ENCODE measurements at regions not wholly inside any gene's neighbourhood (a gene's known extent, or its start where the extent isn't known, plus 50 kb on each side); places are given as distances from the start of the nearest gene placed in this dataset.
"Not testable (repeated sequence)": the region's sequence is repeated elsewhere in the genome, so short reads cannot be mapped to it uniquely, and the experiment has no call there.

DNA sequence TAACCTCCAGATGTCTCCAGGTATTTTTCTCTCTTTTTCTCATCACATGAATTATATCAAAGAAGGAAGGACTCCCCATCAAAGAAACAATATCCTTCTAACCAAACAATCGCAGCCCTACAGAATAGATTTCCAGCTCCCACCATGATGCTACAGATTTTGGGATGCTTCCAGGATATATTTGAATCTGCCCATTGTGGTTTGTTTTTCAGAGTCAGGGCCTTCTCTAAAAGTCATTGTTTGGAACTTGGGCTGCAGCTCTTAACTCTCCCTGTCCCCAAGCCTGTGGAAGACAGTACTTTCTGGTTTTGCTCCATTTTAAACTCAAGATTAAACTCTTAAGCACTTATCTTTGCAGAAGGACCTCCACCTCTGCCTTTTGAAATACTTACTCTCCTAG lies 223.2 kb downstream of the PMAIP1 start:
- no peak for DNase-seq

DNA sequence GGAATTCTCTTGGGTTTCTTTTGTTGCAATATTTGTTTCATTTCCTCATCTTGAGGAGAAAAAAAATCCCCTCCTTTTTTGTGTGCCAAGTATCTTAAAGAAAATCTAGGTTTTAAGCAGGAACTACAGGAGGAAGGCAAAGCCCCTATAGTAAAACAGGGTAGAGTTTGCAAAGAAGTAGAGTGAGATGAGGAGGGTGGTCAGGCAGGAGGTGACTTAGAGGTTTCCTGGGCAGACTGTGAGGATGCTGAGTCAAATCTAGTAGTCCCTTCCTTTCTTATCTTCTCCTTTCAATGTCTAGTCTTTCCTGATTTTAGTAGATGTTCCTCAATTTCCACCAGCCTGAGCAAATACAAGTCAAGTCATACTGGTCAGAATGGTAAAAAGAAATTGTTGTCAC lies 222.5 kb downstream of the PMAIP1 start:
- DNase-seq = no peak

DNA sequence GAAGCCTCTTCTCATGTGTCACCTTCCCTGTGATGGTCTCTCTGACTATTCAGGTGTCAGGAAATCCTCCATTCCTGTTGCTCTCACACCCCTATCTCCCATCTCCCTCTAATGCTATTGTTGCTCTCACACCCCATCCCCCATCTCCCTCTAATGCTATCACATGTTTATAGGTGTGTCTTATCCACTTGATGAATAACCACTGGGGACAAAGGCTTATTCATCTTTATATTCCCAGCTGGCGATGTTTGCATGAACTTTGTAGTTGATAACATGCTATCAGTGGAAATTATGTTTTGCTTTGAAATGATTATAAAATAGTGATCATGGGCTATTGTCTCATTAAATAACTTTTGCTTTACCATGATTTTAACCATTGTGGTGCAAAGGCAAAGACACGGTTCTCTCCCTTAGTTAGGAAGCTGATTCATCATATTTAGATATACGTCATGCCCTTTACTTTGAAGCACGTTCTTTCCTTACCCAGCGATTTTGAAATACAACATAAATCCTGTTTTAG lies 220.5 kb downstream of the PMAIP1 start:
- DNase-seq = no peak

DNA sequence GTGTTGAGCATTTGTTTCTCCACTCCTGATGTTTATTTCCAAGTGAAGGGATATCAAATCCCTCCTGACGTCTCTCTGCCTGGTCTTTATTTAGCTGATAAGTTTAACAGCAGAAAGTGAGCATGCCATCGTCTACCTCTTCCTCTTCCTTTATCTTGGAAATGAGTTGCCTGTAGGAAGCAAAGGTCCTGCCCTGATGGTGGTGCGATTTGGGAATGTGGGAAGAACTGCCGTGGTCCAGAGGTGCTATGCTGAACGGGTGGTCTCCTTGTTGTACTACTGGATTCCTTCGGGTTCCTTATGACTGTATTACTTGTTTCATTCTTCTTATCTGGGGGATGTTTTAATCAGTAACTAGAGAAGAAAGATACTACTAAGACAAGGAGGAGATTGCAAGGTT lies 217.5 kb downstream of the PMAIP1 start:
- DNase-seq = no peak

DNA sequence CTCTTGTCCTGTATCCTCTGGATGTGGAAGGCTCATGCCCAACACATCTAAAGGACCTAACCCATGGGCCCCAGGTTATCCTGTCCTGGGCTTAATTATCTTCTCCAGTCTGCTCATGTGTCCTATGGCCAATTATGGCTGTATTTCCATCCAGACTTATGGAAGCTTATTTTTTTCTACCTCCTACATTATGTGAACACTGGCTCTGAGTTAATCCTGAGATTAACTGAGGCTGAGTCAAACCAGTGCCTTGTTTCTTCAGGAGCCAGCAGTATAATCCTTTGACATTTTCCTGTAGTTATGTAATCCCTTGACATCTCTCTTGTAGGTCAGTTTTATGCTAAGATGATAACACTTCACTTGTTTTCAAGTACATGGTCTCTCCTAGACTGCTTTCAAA lies 213.6 kb downstream of the PMAIP1 start:
- no peak for DNase-seq

DNA sequence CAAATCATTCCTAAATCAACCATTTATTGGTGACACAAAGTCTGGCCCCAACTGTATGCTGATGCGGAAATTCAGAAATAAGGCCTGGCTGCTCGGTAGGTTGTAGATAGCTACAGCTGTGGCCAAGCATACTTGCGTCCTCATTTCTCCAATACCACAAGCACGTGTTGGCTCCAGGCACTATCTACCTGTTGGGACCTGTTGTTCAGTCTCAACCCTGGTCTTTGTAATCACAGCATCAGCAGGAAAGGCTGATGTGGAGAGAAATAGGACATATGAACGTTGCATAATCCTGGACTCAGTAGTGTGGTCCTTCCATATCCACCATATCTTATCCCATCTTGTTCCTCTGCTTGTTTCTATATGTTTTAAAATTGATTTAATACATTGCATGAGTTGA lies 212.6 kb downstream of the PMAIP1 start:
- DNase-seq = no peak

DNA sequence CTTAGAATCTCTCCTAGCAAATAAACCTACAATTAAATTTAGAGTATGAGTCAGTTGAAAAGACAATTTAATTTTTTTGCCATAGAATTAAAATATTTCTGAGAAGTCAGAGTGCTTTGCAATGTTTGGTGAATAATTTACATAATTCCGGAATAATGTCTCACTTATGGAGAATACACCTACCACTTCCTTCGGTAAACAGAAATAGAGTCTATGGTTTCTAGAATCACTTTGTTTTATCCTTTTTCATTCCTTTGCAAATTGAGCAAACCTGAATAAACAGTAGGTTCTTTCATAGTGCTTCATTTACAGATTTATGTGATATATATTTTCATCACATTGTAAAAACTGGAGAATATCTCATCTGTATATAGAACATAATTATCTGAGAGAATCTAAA lies 211.7 kb downstream of the PMAIP1 start:
- DNase-seq = no peak

DNA sequence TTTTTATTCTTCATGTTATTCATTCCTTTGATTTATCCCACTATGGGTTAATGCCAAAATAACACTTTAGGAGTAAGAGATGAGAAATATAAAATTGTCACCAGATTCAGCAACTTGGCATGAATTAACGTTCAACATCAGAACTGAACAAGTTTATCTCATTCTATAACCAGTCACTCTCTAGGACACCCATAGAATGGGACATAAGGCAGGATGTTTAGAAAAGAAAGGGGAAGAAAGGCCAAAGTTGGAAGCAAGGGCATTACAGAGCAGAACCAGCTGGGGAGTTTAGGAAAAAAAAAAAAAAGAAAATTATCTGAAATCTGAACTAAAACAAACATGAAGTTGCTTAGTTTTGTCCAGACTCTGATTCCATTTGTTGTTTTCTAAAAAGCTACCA lies 211.0 kb downstream of the PMAIP1 start:
- DNase-seq = no peak

DNA sequence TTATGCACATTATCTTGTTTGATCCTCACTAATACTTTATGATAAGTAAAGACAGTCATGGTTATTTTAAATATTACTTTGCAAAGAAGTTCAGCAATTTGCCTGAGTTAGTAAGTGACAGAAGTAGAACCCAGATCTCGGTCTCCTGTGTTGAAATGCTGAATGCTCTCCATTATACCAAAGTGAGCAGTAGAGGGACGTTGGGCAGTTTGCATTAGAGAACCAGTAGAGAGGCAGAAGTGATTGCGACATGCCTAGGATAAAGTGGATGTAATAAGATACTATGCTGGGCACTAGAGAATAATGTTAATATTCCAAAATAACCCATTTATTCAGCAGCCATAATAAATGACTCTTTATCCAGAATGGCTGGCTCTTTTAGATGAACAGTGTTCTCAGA lies 201.0 kb downstream of the PMAIP1 start:
- no peak for DNase-seq

DNA sequence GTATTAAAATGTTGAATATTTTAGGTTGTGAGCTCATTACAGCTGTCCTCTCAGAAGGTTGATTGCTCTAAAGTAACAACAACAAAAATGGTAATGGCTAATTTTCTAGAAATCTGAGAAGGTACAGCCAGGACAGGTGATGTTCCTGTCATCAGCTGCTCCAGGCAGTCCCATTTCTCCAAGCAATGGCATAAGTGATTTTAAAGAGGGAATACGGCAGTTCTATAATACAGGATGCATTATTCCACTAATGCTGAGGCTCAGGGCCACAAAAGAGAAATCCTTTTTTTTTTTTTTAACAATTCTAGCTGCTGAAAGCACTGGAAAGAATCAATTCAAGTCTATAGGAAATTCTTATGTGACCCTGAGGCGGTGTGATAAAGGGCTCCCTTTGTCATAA lies 199.9 kb downstream of the PMAIP1 start:
- DNase-seq = no peak

DNA sequence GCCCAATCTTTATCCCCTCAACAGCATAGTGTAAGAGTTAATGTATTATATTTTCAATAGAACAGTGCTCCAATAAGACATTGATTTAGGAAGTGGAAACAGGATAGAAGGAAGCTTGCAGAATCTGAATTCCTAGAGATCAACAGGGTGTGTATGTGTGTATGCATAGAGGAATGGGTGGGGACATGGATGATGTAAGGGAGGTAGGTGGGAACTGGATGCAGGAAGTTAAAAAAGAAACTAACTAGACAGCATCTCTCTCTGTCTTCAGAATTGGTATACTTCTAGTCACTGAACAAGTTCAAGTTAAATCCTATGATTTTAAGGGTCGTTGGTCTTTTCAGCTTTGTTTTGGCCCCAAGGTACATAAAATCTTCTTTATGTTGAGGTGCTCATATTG lies 196.6 kb downstream of the PMAIP1 start:
- no peak for DNase-seq

DNA sequence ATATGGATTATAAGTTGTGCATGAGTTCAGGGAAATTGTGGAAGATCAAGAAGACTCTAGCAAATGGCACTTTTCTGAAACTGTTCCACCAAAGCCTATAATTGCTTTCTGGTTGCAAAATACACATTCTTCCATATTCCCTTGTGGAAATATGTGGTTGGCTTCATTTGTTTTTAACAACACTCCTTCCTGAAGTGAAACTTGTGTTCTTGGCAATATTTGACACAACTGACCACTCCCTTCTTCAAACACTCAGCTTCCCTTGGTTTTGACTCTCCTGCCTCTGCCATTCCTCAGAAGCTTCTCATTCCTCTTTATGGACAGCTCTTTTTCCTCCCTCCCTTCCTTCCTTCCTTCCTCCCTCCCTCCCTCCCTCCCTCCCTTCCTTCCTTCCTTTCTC lies 192.3 kb downstream of the PMAIP1 start:
- DNase-seq = no peak

DNA sequence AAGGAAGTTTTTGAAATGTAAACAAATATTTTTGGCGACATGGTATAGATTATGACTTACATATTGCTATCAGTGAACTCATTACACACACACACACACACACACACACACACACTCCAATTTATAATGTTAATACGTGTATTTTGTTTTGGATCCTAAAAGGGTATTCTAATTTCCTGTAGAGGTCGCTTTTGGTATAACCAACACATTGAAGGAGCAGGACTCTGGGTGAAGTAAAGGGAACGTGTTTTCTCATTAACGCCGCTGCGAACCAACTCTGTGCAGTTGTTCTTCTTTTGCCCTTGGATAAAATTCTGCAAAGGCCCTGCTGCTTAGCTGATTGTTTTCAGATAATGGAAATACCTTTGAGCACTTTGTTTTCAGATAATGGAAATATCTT lies 190.4 kb downstream of the PMAIP1 start:
- no peak for DNase-seq

DNA sequence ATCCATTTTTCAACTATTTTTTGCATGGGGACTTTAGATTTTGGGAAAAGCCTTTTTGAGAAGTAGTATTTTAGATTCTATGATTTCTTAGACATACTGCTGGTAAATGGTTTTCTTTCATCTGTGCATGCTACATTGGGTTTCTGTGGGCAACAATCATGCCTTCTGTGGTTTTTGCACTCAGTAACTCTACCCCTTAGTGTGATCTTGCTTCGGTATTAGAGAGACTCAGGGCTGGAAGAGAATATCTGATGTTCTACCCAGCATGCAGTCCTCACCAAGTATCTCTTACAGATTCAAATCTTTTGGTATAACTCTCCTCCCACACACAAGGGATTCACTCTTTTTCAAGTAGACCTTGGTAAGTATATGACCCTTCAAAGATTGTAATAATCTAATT lies 183.0 kb downstream of the PMAIP1 start:
- no peak for DNase-seq

DNA sequence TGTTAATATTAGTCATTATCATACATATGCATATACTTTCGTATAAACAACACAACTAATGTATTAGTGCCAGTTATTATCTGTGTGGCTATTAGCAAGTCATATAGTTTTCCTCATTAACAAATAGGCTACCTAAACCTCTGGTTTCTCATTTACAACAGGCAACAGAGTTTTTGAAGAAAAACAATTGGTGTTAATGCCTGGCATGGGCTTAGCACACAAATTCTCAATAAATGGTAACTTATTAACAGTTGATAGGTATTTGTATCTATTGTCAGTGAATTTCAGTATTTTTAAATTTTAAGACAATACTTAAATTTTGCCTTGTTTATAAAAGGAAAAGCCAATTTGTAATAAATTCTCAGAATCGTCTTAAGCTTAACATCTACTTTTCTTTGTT lies 182.5 kb downstream of the PMAIP1 start:
- no peak for DNase-seq

DNA sequence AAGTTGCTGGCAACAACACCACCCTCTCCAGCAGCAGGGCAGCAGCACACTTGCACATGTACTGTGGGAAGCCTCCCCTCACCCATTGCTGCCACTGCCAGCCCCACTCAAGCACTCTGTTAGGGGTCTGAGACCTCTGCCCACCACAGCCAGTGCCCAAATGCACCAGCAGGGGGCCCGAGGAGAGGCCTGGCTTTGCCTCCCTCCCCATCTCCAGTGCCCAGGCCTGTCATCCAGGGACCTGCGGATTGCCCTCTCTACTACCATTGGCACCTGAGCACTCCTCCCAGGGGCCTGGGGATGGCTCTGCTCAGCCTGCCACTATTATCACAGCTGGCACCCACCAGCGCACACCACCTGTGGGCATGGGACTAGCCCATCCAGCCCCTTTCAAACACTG lies 175.7 kb downstream of the PMAIP1 start:
- no peak for DNase-seq

DNA sequence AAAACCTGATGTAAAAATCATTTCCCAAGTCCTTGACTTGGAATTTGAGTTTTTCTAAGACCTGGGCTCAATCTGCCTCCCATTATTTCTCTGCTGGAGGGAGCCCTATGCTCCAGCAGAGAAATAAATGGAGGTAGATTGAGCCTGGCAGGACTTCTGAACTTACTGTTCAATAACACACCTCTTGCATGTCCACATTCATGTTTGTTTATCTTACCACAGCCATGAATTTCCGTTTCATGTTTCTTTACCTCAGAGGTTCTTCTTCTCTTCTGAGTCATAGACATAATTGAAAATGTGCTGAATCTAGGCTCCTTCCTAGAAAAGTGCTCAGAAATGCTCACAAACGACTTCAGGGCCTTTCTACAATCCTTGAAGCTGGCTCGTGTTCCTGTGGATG lies 170.8 kb downstream of the PMAIP1 start:
- DNase-seq = no peak

DNA sequence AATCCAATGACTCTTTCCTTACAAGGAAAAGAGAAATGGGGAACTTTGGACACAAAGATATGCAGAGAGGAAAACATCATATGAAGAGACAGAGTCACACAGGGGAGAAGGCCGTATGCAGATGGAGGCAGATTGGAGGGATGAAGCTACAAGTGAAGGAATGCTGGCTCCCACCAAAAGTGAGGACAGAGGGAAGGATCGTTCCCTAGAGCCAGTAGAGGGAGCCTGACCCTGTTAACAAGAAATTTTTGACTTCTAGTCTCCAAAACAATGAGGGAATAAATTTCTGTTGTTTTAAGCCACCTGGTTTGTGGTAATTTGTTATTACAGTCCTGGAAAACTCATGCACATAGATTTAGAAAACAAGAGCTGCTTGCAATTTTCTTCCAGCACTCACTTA lies 169.3 kb downstream of the PMAIP1 start:
- DNase-seq = no peak

DNA sequence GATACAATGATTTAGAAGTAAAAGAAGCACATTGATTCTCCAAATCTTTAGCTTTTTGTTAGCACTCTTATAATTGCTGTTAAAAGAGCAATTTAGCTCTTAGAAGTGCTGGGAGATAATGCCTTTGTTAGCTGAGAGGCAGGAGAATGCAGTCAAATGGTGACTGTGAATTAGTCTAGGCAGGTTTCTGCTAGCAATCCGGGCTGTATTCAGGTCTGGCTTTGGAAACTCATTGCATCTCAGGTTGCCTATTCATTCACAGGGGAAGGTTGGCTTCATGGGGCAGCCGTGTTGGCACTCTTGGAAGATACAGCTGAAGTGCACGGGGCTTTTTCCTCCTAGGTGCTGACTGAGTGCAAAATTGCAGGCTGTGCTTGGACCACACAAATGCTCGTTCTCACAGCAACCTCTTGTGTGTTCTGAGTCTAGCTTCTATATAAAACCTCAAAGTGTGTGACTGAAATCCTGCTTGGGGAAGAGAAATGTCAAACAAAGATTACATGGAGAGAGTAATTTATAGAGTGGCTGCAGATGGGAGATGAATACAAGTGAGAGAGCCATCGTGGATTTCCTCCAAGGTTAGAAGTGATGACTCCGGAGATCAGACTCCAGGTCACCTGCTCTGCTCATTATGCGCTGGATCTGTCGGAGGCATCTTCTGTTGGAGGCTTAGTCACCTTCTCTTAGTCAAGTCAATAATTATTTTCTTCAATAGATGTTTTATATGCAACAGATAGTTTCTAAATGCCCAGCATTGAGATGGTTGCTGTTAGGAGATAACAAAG lies 167.8 kb downstream of the PMAIP1 start:
- DNase-seq = no peak

DNA sequence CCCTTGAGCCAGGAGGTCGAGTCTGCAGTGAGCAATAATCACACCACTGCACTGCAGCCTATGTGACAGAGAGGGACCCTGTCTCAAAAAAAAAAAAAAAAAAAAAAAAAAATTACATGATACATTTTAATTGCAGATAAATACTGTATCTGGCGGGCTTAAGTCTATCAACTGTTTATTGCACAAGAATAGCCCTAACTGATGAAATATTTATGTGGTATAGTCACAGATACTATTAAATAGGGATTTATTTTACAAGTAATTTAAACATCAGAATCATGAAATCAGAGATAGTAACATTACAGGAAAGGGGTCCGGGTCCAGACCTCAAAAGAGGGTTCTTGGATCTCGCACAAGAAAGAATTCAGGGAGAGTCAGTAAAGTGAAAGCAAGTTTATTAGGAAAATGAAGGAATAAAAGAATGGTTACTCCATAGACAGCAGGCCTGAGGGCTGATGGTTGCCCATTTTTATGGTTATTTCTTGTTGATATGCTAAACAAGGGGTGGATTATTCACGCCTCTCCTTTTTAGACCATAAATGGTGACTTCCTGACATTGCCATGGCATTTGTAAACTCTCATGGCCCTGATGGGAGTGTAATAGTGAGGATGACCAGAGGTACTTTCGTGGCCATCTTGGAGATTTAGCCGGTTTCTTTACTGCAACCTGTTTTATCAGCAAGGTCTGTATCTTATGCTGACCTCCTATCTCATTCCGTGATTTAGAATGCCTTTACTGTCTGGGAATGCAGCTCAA lies 166.6 kb downstream of the PMAIP1 start:
- no peak for DNase-seq

DNA sequence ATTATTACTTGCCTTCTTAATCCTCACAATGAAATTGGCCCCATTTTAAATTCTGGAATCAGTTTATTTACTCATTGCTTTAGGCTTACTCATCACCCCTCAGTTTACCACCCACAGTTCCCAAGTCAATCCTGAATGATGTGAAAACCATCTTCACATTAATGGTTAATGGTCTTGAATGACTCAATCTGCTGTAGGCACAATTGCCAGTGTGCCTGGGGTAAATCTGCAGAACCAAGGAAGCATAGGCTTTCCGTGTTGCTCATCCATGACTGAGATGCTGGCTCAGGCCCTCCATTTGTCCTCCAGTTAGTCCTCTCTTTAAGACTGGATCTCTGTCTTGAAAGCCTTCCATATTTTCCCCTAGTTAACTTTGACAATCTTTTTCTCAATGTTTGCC lies 164.5 kb downstream of the PMAIP1 start:
- no peak for DNase-seq

DNA sequence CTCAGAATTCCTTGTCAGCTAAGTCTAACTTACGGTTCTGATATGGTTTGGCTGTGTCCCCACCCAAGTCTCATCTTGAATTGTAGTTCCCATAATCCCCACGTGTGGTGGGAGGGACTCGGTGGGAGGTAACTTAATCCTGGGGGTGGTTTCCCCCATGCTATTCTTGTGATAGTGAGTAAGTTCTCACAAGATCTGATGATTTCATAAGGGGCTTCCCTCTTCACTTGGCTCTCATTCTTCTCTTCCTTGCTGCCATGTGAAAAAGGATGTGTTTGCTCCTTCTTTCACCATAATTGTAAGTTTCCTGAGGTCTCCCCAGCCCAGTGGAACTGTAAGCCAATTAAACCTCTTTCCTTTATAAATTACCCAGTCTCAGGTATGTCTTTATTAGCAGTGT lies 163.0 kb downstream of the PMAIP1 start:
- not testable (repeated sequence) for DNase-seq

DNA sequence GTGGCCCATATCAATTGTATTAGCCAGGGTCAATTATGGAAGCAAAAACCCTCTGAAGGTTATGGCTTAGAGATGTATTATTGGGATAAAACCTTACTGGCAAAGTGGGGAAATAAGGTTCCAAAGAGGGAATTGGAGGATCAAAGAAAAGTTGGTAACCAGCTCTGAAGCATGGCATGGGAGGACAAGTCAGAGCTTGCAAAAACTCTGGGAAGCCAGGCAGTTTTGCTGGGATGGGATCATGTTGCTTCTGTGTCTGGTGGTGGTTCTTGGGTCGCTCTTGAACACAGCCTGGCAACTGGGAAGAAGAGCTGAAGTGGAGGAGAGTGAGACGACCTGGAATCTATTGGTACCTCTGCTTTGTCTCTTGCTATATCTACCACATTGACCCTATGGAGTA lies 162.6 kb downstream of the PMAIP1 start:
- DNase-seq = no peak

DNA sequence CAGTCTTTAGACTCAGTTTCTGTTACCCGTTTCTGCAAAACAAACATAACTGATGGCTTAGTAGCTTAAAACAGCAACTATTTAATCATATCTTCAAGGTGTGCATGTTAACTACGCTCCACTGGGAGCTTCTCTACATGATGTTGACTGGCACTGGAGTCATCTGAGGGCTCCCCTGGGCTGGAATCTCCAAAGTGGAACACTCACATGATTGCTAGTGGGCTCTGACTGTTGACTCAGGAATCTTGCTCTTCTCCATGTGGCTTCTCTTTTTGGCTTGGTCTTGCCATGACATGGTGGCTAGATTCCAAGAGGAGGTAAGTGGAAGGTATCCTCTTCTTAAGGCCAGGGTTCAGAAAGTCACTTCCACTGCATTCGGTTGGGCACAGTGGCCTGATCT lies 160.8 kb downstream of the PMAIP1 start:
- no peak for DNase-seq

DNA sequence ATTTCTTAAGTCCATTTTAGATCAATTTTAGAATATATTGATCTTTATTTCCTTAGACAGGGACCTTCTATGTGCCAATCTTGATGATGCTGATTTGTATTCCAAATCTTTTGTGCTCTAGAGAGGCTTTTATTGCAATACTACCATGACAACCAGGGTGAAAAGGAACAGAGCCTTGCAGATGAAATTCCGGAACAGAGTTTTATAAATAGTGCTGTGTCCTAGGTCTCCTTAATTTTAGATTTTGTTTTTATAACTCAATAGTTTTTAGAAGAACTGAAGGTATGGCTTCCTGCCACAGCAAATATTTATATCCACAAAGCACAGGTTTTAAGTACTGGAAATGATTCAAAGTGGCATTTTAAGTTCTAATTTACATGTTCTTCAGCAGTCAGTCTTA lies 160.2 kb downstream of the PMAIP1 start:
- DNase-seq = no peak

All from CD4-positive, alpha-beta T cell treated with Interleukin-6 for 4 hours (primary cell).